MCF 10A (cell line): ENCODE measurements at regions not wholly inside any gene's neighbourhood (a gene's known extent, or its start where the extent isn't known, plus 50 kb on each side); places are given as distances from the start of the nearest gene placed in this dataset.

ENCODE experiments used
- BruUV-seq: library from RNA; stranded (reverse); fragments of 400-500 nt; replicated peaks from 2 replicates; lab custom pipeline; 2021; lab: Mats Ljungman, UMichigan
- CTCF ChIA-PET: fragments of 300-600 bp; sonication (Branson Sonifier 250); formaldehyde crosslinking; extraction: SDS; loops from one replicate; lab custom pipeline; 2021; ENCODE audit warnings: antibody characterized with exemption, inconsistent platforms; lab: Yijun Ruan, JAX
- POLR2A ChIA-PET: fragments of 300-600, 350-650 bp; sonication (Branson Sonifier 250); formaldehyde crosslinking; extraction: SDS; loops from one replicate; lab custom pipeline; 2020; ENCODE audit warnings: antibody characterized with exemption, inconsistent platforms; lab: Yijun Ruan, JAX
- DNase-seq: peaks from one replicate; pipeline ENCODE4 v3.0.0-alpha.2; 2018; ENCODE audit not compliant: unreplicated experiment
- H3K27ac Mint-ChIP-seq: one replicate; pipeline ENCODE4 v1.8.0; 2022; ENCODE audit warnings: mild to moderate bottlenecking, low read depth, mixed read lengths; ENCODE audit not compliant: unreplicated experiment
- H3K27me3 Mint-ChIP-seq: one replicate; pipeline ENCODE4 v1.8.0; 2022; ENCODE audit warnings: mixed read lengths; ENCODE audit not compliant: insufficient read depth, unreplicated experiment
- H3K36me3 Mint-ChIP-seq: one replicate; pipeline ENCODE4 v1.8.0; 2022; ENCODE audit warnings: mild to moderate bottlenecking, moderate library complexity, mixed read lengths; ENCODE audit not compliant: insufficient read depth, unreplicated experiment
- H3K4me1 Mint-ChIP-seq: one replicate; pipeline ENCODE4 v1.8.0; 2022; ENCODE audit warnings: mixed read lengths; ENCODE audit not compliant: insufficient read depth, unreplicated experiment
- H3K4me3 Mint-ChIP-seq: one replicate; pipeline ENCODE4 v1.8.0; 2022; ENCODE audit warnings: mild to moderate bottlenecking, moderate library complexity, mixed read lengths; ENCODE audit not compliant: unreplicated experiment
- H3K9me3 Mint-ChIP-seq: one replicate; pipeline ENCODE4 v1.8.0; 2022; ENCODE audit warnings: mixed read lengths; ENCODE audit not compliant: unreplicated experiment
- intact Hi-C: fragments of 100-400 bp; cut with micrococcal nuclease; formaldehyde crosslinking; loops from 2 replicates; pipeline ENCODE4 v1.14.1; 2022
- TF ChIP-seq, protein P1 (sequence below): fragments of 200-600 bp; IDR thresholded peaks from one replicate; pipeline ENCODE4 v1.8.0; 2022; ENCODE audit warnings: antibody characterized with exemption, mild to moderate bottlenecking; ENCODE audit not compliant: unreplicated experiment

- CTCF ChIA-PET, result no interaction called here
- Mint-ChIP-seq H3K9me3 (peaks cover 16% of the 10 kb centered on the region), H3K27me3 (no peaks in the 10 kb centered on the region), H3K27ac (no peak overlapping the region), H3K4me1 (peaks cover 17% of the 10 kb centered on the region), H3K36me3 (no peaks in the 10 kb centered on the region), H3K4me3 (no peak overlapping the region)
- no TSS peak for BruUV-seq
- no peak for DNase-seq
- intact Hi-C loops, result no loop called here
- POLR2A ChIA-PET, result interaction anchor here (1.5 kb wide), 1 partner anchor 64 kb away, joined by 4 read pairs; no protein-coding TSS in a partner anchor
- TF ChIP-seq, protein P1, sequence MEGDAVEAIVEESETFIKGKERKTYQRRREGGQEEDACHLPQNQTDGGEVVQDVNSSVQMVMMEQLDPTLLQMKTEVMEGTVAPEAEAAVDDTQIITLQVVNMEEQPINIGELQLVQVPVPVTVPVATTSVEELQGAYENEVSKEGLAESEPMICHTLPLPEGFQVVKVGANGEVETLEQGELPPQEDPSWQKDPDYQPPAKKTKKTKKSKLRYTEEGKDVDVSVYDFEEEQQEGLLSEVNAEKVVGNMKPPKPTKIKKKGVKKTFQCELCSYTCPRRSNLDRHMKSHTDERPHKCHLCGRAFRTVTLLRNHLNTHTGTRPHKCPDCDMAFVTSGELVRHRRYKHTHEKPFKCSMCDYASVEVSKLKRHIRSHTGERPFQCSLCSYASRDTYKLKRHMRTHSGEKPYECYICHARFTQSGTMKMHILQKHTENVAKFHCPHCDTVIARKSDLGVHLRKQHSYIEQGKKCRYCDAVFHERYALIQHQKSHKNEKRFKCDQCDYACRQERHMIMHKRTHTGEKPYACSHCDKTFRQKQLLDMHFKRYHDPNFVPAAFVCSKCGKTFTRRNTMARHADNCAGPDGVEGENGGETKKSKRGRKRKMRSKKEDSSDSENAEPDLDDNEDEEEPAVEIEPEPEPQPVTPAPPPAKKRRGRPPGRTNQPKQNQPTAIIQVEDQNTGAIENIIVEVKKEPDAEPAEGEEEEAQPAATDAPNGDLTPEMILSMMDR, result no peak
Observed at GRCh38 chr3:194067949-194068362, 68.0 kb upstream of the HES1 start.

- ChIA-PET POLR2A (interaction anchor here (0.8 to 5.1 kb wide), 9 partner anchors 20 to 289 kb away, joined by 3 to 42 read pairs (median 7); partner anchors contain the start of gene HES1), CTCF (interaction anchor here (0.7 to 0.9 kb wide), 2 partner anchors 246 to 249 kb away, joined by 3 to 5 read pairs; no protein-coding TSS in a partner anchor)
- Mint-ChIP-seq H3K36me3 (no peaks in the 10 kb centered on the region), H3K27me3 (no peaks in the 10 kb centered on the region), H3K4me1 (peaks cover 17% of the 10 kb centered on the region), H3K4me3 (peak overlapping the region; percentile 67), H3K9me3 (peaks cover 16% of the 10 kb centered on the region), H3K27ac (no peak overlapping the region)
- TF ChIP-seq, protein P1, result no peak
- no TSS peak for BruUV-seq
- DNase-seq, result peak; percentile 90
- intact Hi-C loops, result loop anchor here (2.0 to 5.0 kb wide), 4 partner anchors 19 to 237 kb away; no protein-coding TSS in a partner anchor
Observed at GRCh38 chr3:194069421-194070219, 66.3 kb upstream of the HES1 start.

DNA sequence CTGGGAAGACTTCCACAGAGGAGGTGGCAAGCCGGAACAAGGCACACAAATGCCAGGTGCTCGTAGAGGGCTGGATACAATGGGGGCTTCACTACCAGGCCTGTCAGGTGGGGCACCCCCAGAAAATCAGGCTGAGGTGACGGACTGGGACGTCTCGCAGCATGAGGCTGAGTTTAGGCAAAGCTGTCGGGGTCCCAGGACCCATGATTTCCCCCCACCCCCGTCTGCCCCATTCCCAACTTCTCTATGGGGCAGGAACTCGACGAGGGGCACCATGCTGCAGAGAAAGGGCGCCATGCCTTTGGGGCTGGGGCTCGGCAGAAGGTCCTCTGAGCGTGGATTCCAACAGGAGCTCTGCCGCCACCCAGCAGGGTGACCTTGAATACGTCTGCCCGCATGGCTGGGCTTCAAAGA, 65.7 kb upstream of the HES1 start:
- no peak for DNase-seq
- BruUV-seq, result no TSS peak
- Mint-ChIP-seq H3K36me3 (no peaks in the 10 kb centered on the region), H3K4me1 (peaks cover 17% of the 10 kb centered on the region), H3K4me3 (peak overlapping the region; percentile 67), H3K27ac (no peak overlapping the region), H3K27me3 (no peaks in the 10 kb centered on the region), H3K9me3 (peaks cover 16% of the 10 kb centered on the region)
- CTCF ChIA-PET, result interaction anchor here (1.5 to 1.9 kb wide), 2 partner anchors 20 to 289 kb away, joined by 5 to 6 read pairs; no protein-coding TSS in a partner anchor
- TF ChIP-seq, protein P1, result no peak
- POLR2A ChIA-PET, result interaction anchor here (0.5 to 5.1 kb wide), 13 partner anchors 11 to 289 kb away, joined by 3 to 42 read pairs (median 5); partner anchors contain the start of gene HES1
- intact Hi-C loops, result loop anchor here (2.0 to 5.0 kb wide), 4 partner anchors 19 to 238 kb away; no protein-coding TSS in a partner anchor
